Neural crest cell (in vitro differentiated cells): ENCODE measurements at regions not wholly inside any gene's neighbourhood (a gene's known extent, or its start where the extent isn't known, plus 50 kb on each side); places are given as distances from the start of the nearest gene placed in this dataset.
A peak's percentile ranks its signal among the peaks of the same experiment; 100 is the strongest.

Experiments
- DNase-seq: peaks from one replicate; pipeline ENCODE4 v3.0.0; 2021; ENCODE audit warnings: low read depth, mixed read lengths, low spot score
- H3K27ac Mint-ChIP-seq: one replicate; pipeline ENCODE4 v1.8.0; 2021; ENCODE audit warnings: mild to moderate bottlenecking, mixed read lengths; ENCODE audit not compliant: unreplicated experiment
- H3K27me3 Mint-ChIP-seq: 2 replicates; pipeline ENCODE4 v1.8.0; 2021; ENCODE audit warnings: low read depth, mild to moderate bottlenecking, mixed read lengths
- H3K36me3 Mint-ChIP-seq: 2 replicates; pipeline ENCODE4 v1.8.0; 2021; ENCODE audit warnings: low read depth, mild to moderate bottlenecking, mixed read lengths
- H3K4me1 Mint-ChIP-seq: 2 replicates; pipeline ENCODE4 v1.8.0; 2021; ENCODE audit warnings: mixed read lengths
- H3K4me3 Mint-ChIP-seq: one replicate; pipeline ENCODE4 v1.8.0; 2021; ENCODE audit warnings: mild to moderate bottlenecking, mixed read lengths
- H3K9me3 Mint-ChIP-seq: 2 replicates; pipeline ENCODE4 v1.8.0; 2021; ENCODE audit warnings: mixed read lengths
- CTCF ChIP-seq: fragments of 200-600 bp; sonication (generic); conservative IDR thresholded peaks from 2 replicates; pipeline ENCODE4 v1.5.0; 2021; ENCODE audit warnings: antibody characterized with exemption, mild to moderate bottlenecking

DNA sequence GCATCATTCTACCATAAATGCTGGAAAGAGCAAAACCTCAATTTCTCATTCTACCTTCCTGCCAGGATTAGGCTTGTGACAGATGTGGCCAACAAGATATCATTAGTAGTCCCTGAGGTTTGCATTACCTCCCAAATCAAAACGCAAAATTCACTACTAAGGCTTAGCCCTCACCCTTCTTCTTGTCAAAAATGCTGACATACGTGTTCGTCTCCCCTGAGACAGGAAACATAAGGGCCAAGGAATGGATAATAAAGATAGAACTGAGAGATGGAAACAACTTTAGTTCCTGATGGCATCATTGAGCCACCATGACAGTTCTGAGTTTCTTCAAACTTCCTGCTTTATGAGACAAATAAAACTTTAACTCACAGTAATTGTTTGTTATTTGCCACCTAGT lies 642.1 kb downstream of the NOVA1 start:
- no peak for TF ChIP-seq CTCF
- H3K4me3 Mint-ChIP-seq, result no peak overlapping the region

GRCh38 chr14:25953532-25954139 lies 644.2 kb downstream of the NOVA1 start:
- no peak overlapping the region for H3K4me3 Mint-ChIP-seq

More for the DNA sequence above, 642.1 kb downstream of the NOVA1 start:
- no peak for DNase-seq
- Mint-ChIP-seq H3K9me3 (peaks cover 3% of the 10 kb centered on the region), H3K36me3 (peaks cover 9% of the 10 kb centered on the region), H3K4me1 (no peaks in the 10 kb centered on the region), H3K27me3 (no peaks in the 10 kb centered on the region), H3K27ac (no peak overlapping the region)

GRCh38 chr14:25945746-25946145 lies 652.1 kb downstream of the NOVA1 start:
- no peaks in the 10 kb centered on the region for H3K36me3 Mint-ChIP-seq
- TF ChIP-seq CTCF, result no peak
- H3K27me3 Mint-ChIP-seq, result no peaks in the 10 kb centered on the region
- H3K9me3 Mint-ChIP-seq, result peaks cover 2% of the 10 kb centered on the region
- DNase-seq, result no peak
- H3K27ac Mint-ChIP-seq, result no peak overlapping the region
- H3K4me1 Mint-ChIP-seq, result peaks cover 19% of the 10 kb centered on the region
- H3K4me3 Mint-ChIP-seq, result no peak overlapping the region

More at GRCh38 chr14:25953532-25954139, 644.2 kb downstream of the NOVA1 start:
- Mint-ChIP-seq H3K27me3 (no peaks in the 10 kb centered on the region), H3K4me1 (no peaks in the 10 kb centered on the region), H3K36me3 (peaks cover 9% of the 10 kb centered on the region), H3K27ac (no peak overlapping the region), H3K9me3 (peaks cover 3% of the 10 kb centered on the region)
- no peak for TF ChIP-seq CTCF
- DNase-seq, result no peak

DNA sequence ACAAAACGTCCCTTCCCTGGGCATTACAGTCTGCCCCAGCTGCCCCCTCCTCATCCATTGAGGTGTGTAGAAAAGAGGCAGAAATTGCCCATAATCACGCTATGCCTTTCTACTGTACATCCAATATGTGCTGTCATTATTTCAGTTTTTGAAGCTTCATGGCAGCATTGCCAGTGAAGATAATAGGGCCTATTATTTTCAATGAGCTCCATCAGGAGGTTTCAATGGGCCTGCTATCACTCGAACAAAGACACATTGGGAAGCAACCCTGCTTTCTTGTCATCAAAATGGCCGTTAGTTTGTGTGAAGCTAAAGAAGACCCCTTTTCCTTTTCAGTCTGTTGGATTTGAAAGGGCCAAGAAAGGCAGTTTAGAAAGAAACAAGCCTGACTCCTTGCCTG lies 653.8 kb downstream of the NOVA1 start:
- H3K4me3 Mint-ChIP-seq, result no peak overlapping the region
- DNase-seq, result no peak
- H3K4me1 Mint-ChIP-seq, result peaks cover 19% of the 10 kb centered on the region
- peaks cover 2% of the 10 kb centered on the region for H3K9me3 Mint-ChIP-seq
- no peaks in the 10 kb centered on the region for H3K36me3 Mint-ChIP-seq
- H3K27ac Mint-ChIP-seq, result peak overlapping the region; percentile 94
- no peaks in the 10 kb centered on the region for H3K27me3 Mint-ChIP-seq
- TF ChIP-seq CTCF, result no peak

GRCh38 chr14:25943329-25943728 lies 654.5 kb downstream of the NOVA1 start:
- DNase-seq, result no peak
- Mint-ChIP-seq H3K4me3 (no peak overlapping the region), H3K4me1 (peaks cover 19% of the 10 kb centered on the region), H3K36me3 (no peaks in the 10 kb centered on the region), H3K27me3 (no peaks in the 10 kb centered on the region), H3K27ac (peak overlapping the region; percentile 94), H3K9me3 (peaks cover 2% of the 10 kb centered on the region)
- TF ChIP-seq CTCF, result no peak
